Myocyte (in vitro differentiated cells): ENCODE measurements at regions not wholly inside any gene's neighbourhood (a gene's known extent, or its start where the extent isn't known, plus 50 kb on each side); places are given as distances from the start of the nearest gene placed in this dataset.

Source experiments
- DNase-seq: peaks from one replicate; pipeline ENCODE4 v3.0.0-alpha.2; 2012; ENCODE audit warnings: low read depth

DNA sequence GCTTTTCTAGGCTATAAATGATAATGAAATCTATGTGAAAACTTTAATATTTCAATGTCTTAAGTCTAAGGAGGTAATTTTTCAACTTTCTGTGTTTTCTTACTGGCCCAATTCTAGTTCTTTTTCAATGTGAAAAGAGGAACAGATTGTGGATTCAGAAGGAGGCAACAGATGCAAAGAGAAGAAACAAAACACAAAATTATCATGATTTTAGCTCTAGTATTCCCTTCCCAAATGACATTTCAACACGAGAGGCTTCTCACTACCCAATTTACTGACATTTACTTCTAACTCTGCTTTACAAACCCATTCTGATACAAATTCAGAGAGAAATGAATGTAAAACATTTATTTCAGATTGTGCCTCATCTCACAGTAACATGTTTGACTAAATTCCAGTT, 169.4 kb downstream of the WT1 start:
- DNase-seq: no peak

DNA sequence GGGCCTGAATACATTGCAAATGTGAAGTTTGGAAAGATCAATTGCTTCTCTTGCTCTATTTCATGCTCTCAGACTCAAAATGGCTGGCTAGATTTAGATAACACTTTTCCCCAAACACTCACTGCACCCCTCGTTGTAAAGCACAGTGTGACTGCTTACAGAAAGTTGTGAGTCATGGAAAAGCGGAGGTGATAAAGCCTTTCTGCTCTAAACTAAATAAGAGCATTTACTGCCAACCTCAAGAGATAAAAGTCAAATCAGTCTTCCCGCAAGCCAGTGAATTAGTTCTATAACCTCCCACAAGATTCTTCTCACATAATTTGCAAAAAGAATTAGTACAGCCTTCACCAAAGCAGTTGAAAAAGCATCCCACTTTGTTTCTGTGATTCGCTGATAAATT, 168.7 kb downstream of the WT1 start:
- DNase-seq: no peak

DNA sequence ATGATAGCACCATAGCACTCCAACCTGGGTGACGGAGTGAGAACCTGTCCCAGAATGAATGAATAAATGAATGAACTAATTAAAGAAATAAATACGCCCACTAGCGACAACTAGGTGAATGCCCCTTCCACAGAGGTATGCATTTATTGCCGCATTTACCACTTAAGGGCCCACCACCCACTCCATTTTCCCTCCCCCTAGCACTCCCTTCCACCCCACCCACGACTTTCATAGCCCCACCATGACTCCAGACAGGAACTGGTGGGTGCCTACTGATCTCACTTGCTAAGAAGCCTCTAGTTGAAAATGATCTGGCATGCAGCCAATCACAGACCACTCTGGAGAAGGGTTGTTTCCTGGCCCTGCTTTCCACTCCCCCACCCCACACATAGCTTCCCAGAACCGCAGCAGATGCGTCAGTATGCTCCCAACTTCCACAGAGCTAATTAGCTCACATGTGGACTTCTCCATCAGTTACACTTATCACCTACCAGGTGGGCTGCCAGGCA, 167.6 kb downstream of the WT1 start:
- no peak for DNase-seq

DNA sequence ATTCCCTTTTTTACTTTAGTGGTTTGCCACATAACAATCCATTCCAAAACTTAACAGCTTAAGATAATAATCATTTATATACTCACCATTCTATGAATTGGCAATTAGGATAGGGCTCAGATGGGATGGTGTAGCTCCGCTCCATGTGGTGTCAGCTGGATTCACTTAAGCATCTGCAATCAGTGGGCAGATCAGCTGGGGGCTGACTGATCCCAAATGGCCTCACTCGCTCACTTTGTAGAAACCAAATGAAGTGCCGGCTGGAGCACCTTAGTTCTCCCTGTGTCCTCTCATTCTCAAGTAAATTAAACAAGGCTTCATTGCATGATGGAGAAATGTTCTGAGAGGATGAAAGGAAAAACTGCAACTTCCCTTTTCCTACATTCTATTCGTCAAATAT, 161.4 kb downstream of the WT1 start:
- DNase-seq: no peak

DNA sequence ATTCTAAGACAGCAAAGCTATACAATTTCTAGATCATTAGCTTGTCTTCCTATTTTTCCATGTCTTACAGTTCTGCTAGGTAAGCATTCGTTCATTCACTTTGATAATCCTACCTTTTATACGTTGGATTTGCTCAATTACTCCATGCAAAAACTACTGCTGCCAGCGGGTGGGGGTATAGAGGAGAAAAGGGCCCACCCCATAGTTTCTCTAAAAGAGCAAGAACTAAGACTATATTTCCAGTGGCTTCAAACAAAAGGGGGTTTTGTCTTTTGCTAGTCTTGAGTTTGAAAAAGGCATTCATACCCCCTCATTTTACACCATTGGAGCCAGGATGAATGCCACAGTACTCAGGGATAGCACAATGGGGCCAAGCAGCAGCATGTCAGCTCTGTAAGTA, 155.7 kb downstream of the WT1 start:
- DNase-seq: no peak

DNA sequence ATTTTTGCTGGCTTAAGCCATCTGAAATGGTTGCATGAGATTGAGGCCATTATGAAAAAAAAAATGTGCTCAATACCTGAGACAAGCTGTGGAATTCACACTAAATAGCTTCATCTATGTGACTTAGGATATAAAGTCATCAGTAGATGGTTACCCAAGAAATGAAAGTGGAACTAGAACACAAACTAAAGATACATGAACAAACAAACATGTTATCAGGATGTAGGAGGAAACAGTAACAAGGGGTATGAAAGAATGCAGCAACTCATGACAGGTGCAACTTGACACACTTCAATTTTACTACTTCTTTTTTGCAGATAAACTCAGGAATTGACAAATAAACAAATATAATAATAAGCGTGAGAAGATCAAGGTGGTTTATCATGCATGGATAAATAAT, 155.0 kb downstream of the WT1 start:
- no peak for DNase-seq

DNA sequence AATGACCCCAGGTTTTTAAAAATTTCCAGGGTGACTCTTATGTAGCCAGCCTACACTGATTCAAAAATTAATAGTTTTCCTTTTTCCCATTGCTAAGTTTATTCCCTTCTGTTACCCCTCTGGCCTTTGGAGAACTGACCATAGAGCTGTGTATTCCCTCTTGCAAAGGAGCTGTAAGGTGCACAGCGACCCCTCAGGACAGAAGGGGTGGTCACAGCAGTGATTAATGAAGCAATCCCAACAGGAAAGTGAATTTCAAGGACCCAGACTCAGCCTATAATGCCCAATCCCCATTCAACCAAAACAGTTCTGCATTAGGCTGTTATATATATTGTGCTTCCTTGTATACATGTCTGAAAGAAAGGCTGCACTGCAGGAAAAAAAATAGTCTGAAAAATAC, 147.1 kb downstream of the WT1 start:
- DNase-seq: no peak

DNA sequence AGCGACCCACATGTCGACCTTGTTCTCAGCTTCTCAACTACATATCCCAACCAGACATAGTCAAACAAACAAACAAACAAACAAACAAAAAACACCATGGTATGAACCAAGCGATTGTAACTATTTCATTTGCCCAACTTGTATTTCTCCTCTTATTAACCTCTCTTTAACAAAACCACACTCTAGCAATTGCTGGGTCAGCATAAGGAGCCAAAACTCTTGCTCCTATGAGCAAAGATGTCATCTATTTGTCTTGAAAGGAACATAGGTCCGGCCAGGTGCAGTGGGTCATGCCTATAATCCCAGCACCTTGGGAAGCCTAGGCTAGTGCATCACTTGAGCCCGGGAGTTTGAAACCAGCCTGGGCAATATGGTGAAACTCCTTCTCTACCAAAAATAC, 145.6 kb downstream of the WT1 start:
- no peak for DNase-seq

DNA sequence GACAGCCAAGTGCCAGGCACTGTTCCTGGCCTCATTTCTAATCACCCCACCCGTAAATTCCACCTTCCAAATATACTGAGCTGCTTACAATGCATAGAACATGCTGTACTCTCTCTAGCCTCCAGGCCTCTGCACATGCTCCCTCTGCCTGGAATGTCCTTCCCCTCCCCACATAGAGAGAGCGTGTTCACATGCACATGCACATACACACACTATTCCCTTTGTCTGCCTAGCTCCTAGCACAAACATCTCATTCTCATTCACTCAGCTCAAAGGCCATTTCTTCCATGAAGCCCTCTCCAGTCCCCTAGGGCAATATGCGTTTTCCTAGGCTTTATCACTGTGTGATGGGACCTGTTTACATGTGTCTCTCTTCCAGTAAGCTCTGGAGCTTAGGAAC, 144.6 kb downstream of the WT1 start:
- DNase-seq: no peak

DNA sequence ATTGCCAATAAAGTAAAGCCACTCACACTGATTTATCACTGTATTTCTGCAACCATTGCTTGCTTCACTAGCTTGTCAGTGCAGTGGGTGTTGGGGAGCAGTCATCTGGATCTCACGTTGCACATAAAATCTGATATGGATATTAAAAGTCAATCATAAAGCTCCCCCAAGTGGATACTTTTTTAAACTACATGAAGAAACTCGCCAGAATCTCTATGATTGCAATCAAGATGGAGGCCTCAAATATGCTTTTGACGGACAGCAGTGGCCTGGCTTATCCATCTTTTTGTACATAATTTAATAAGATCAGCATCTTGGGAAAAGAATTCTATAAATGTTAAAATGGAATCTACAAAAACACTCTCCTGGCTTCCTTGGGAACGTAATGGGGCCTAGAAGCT, 137.7 kb downstream of the WT1 start:
- DNase-seq: peak; percentile 49

DNA sequence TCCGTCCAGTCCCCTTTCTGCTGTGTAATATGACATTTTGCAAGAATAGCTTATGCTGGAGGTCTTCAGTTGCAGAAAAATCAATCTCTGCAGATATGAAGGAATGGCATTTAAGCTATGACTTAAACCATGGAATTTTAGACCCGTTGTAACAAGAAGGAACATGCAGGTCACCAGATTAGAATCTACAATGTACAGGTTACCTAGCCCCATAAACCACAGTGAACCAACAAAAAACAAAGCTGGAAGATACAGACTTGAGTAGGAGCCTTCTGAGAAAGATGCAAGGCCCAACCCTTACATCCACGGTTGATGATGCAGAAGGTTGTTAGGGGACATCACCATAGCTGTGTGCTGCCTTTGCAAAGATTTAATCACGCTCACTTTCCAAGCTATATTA, 132.5 kb downstream of the WT1 start:
- DNase-seq: no peak

DNA sequence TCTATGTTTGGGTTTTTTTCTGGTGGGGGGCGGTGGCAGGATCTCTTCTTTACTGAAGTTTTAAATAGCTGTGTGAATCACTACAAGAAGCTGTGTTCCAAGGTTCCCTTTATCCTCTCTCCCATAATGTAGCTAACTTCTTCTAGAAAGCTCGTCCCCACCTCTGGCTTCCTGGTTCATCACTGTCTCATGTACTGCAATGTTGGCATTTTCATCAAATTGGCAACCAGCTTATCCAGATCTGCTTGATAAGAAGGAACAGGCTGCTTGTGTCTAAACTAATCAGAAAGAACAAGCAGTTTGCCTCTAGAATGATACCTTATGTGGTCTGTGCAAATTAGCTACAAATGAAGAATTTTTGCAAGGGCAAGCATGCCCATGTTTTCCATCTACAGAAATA, 130.8 kb downstream of the WT1 start:
- no peak for DNase-seq

DNA sequence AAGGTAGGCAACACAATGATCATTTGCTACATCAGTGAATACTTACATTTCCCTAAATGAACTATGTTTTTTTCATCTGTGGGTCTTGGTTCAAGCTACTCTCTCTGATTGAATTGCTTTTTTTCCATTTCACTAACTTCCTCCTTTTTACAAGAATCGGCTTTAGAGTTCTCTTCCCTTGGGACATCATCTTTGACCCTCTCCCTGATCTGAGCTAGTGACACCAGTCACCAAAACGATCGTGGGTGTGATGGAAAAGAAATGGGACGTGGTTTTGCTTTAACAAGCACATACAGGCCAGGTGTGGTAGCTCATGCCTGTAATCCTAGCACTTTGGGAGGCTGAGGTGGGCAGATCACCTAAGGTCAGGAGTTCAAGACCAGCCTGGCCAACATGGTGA, 129.9 kb downstream of the WT1 start:
- DNase-seq: no peak

DNA sequence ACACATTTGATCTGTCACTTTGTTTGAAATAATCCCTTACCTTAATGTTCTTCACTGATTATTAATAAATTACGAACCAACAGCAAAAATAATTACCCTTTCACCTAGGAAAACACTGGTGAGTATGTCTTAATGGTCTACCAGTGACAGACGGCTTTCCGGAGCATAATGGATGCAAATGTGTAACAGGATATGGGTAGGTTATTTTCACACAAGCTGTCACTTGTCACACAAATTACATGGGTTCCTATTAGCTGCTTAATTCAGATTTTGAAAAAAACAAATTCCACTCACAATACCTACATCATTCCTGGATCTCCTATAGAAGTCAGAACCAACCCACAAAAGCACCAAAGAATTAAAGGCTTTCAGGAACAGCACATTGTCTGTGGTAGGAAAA, 127.9 kb downstream of the WT1 start:
- no peak for DNase-seq

DNA sequence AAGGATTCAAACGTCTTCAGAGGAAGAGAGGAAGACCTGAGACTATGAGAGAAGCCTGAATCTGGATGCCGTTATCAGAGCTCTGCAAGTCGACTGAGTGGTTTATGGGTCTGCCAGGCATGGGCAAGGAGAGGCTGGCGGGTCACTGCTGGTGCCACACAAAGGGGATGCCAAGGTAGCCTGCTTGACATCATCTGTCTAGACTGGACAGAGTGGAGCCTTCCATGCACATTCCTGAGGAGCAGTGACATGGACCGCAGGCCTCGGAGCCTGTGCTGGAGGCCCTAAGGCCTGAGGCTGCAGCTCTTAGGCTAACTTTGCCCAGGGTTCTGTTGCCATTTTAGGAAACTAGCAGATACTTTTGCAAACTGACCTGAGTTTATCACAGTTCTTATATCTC, 127.4 kb downstream of the WT1 start:
- no peak for DNase-seq

DNA sequence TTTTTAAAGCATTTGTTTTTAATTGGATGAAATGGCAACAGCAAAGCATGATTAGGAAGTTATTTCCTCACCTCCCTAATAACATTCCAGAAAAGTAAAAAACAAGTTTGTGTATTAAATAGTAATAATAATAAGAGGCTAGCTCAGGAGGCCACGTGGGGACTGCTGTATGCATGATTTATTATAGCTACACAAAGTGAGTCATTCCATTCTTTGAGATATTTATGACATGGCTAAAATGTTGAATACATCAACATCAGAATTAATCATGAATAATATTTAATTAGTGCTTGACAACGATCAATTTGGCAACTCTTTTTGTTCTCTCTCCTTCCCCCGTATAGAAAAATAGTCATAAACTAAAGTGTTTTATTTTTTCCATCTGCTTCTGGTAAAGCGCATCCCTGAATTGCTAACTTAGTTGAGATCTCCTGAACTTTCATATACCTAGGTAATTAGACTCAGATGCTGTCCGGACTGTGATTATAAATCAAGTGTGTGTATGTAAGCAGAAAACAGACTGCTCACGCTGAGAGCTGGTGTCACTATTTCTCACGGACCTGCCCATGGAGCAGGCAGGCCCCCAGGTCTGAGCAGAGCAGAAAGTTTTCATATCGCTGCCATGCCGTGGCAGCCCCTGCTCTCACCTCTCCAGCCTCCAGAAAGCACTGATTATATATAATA, 125.7 kb downstream of the WT1 start:
- DNase-seq: no peak

DNA sequence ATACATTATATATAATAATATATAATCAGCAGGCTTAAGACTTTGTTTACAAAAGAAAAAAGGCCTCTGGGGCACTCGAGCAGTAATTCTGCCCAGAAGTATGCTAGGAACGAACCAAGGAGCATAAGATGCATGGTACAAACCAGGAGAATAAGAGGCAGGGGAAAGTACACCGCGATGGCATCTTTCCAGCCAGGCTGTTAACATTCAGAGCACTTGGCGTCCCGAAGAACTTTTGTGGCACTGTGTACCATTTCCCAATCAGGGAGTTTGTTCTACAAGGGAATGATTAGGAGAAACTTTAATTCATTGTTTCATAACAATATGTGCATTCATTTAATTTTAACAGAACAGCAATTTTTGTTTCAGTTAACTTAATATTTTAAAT, 125.1 kb downstream of the WT1 start:
- no peak for DNase-seq

DNA sequence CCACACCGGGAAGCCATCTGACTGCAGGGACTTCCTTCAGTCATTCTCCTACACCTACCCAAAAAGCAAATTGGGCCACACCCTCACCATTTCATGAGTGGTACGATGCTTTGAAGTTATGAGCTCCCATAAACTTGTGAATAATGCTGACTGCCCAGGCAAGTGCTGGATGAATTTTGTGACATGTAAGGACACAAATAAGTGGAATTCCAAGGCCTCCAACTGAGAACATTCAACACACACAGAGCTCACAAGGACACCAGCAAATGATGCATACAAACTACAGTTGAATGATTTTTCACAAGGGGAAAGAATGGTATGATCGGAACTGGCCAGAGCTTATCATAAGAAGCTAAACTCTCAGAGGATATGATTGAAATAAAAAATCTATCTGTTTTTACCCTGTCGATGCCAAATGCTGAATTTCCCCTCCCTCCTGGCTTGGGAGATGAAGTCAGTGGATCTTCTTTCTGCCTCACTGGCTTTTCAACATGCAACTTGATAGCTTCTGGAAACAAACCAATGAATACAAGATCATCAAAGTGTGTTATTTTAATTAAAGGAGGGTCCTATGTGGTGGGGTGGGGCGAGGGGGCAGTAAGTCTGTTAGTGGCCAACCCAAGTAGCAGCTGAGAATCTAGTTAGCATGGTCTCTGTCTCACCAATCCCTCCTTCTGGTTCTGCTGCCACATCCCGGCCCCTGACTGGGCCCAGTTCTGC, 123.8 kb downstream of the WT1 start:
- no peak for DNase-seq

DNA sequence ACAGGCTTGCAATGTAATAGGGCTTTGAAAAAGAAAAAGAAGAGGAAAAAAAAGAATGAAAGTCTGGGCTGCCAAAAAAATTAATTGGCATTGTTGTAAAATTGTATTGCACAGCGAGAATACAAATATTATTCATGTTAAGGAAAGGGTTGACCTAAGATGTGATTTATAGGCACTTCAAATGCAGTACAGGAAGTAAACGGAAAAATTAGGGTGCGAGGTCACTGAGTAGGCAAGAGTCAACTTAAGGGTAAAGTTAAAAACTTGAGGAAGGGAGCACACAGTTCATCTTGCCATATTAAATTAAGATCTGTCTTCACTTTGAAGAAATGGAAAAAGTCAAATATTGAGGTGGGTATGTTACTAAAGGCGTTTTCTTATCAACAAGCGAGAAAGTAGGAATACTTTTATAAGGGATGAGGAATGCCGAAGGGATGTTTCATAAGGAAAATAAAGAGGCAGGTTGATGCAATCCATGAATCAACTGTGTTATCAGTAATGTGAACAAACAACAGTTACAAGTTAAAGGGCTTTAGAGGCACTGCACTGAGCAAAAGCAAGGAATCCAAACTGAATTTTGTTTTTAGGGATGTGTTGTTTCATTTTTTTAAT, 123.0 kb downstream of the WT1 start:
- DNase-seq: no peak

DNA sequence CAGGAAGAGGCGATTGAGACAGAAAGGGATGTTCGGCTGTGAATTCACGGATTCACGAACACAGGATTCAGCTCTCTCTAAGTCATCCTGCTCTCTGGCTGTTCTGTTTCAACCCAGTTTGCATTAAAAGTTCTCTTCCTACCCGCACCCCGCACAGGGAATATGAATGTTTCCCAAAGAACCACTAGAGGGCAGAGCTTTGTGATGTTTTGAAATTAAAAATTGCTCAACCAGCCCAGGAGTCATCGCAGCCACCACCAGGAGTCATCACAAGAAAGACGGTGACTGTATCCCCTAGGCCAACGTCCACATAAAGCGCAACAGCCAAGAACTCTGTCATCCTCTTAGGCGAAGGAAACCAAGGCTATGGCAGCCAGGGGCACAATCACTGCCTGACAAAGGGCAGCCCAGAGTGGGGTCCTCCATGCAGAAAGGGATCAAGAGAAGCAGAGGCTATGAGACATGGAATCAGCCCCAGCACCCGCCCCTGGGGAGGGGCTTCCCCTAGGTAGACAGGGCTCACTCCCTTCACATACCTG, 122.4 kb downstream of the WT1 start:
- DNase-seq: peak; percentile 53

DNA sequence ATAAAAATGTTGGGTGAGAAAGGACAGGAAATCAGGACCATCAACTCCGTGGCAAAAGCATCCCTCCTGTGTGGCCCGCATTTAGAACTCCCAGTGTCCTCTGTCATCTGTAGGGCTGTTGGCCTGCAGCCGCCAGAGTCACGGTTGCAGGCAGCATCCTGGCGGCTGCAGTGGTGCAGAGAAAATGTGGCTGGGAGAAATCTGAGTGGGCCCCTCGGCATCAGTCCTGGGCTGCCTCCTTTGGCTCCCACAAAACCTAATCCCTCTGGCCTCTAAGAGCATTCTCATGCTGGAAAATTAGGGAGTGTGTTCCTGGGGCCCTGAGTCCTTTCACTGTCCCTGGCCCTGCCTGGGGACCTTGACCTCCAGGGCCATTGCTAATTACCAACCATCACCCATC, 121.9 kb downstream of the WT1 start:
- no peak for DNase-seq

DNA sequence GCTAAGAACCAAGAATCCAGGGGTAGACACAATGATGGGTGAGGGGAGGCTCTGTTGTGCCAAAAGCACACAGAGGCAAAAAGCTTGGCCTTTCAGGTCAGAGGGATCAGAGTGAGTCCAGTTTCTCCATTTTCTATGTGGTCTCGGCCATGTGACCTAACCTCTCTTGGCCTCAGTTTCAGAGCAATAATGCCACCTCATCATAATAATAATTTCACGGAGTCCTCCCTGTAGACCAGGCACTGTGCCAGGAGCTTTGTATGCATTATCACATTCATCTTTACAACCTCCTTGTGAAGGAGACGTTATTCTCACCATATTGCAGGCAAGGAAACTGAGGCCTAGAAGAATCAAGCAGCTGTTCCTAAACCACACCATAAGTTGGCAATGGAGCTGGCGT, 120.2 kb downstream of the WT1 start:
- DNase-seq: no peak

DNA sequence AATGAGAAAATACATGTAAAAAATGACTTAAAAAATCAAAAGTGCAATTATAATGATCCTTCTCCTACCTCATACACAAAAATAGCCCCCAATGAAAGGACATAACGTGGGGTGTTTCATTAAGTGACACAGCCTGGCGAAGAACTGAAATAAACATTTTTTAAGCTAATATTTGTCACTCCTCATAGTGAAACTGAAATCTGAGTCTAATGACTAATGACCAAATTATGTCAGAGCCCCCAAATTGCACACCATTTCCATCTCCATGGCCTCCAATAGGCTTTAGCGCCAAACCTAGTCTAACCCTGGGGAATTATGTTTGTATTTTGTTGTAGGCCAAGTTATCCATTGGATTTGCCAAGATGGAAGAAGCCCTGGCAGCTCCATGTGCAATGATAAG, 119.1 kb downstream of the WT1 start:
- DNase-seq: no peak
